ENCODE measurements at regions not wholly inside any gene's neighbourhood (a gene's known extent, or its start where the extent isn't known, plus 50 kb on each side); places are given as distances from the start of the nearest gene placed in this dataset.
"Not testable (repeated sequence)": the region's sequence is repeated elsewhere in the genome, so short reads cannot be mapped to it uniquely, and the experiment has no call there.

- DNase-seq (ENCODE audit: low read depth): no peak
These were observed 418.7 kb downstream of the KCNJ2 start for GRCh38 chr17:70588003-70588402.

GRCh38 chr17:70597774-70598173 is 428.4 kb downstream of the KCNJ2 start:
- no peak for DNase-seq (ENCODE audit: low read depth)

- DNase-seq (ENCODE audit: low read depth): no peak
These were observed 429.9 kb downstream of the KCNJ2 start for GRCh38 chr17:70599198-70599597.

GRCh38 chr17:70599945-70600344 is 430.6 kb downstream of the KCNJ2 start:
- DNase-seq (ENCODE audit: low read depth): not testable (repeated sequence)

- no peak for DNase-seq (ENCODE audit: low read depth)
These were observed 433.9 kb downstream of the KCNJ2 start for GRCh38 chr17:70603226-70603625.

GRCh38 chr17:70604854-70605253 is 435.5 kb downstream of the KCNJ2 start:
- no peak for DNase-seq (ENCODE audit: low read depth)

- DNase-seq (ENCODE audit: low read depth): no peak
These were observed 436.8 kb downstream of the KCNJ2 start for GRCh38 chr17:70606086-70606485.

- DNase-seq (ENCODE audit: low read depth): no peak
These were observed 438.9 kb downstream of the KCNJ2 start for GRCh38 chr17:70608193-70608592.

- DNase-seq (ENCODE audit: low read depth): no peak
These were observed 439.6 kb downstream of the KCNJ2 start for GRCh38 chr17:70608957-70609356.

- DNase-seq (ENCODE audit: low read depth): no peak
These were observed 440.2 kb downstream of the KCNJ2 start for GRCh38 chr17:70609566-70609965.

- no peak for DNase-seq (ENCODE audit: low read depth)
These were observed 440.8 kb downstream of the KCNJ2 start for GRCh38 chr17:70610161-70610560.

- no peak for DNase-seq (ENCODE audit: low read depth)
These were observed 444.3 kb downstream of the KCNJ2 start for GRCh38 chr17:70613681-70614080.

GRCh38 chr17:70615831-70616230 is 446.5 kb downstream of the KCNJ2 start:
- DNase-seq (ENCODE audit: low read depth): no peak

- DNase-seq (ENCODE audit: low read depth): no peak
These were observed 449.3 kb downstream of the KCNJ2 start for GRCh38 chr17:70618641-70619040.

GRCh38 chr17:70621566-70621965 is 452.2 kb downstream of the KCNJ2 start:
- DNase-seq (ENCODE audit: low read depth): no peak

GRCh38 chr17:70622368-70623260 is 453.3 kb downstream of the KCNJ2 start:
- no peak for DNase-seq (ENCODE audit: low read depth)

GRCh38 chr17:70624211-70624610 is 454.9 kb downstream of the KCNJ2 start:
- DNase-seq (ENCODE audit: low read depth): no peak

GRCh38 chr17:70629902-70630301 is 460.6 kb downstream of the KCNJ2 start:
- DNase-seq (ENCODE audit: low read depth): peak; percentile 1

- DNase-seq (ENCODE audit: low read depth): peak; percentile 41
These were observed 467.3 kb downstream of the KCNJ2 start for GRCh38 chr17:70636517-70637133.

- DNase-seq (ENCODE audit: low read depth): no peak
These were observed 472.7 kb downstream of the KCNJ2 start for GRCh38 chr17:70642059-70642458.

GRCh38 chr17:70644096-70644495 is 474.8 kb downstream of the KCNJ2 start:
- no peak for DNase-seq (ENCODE audit: low read depth)

GRCh38 chr17:70646673-70647072 is 477.3 kb downstream of the KCNJ2 start:
- DNase-seq (ENCODE audit: low read depth): no peak

GRCh38 chr17:70648166-70648565 is 478.8 kb downstream of the KCNJ2 start:
- no peak for DNase-seq (ENCODE audit: low read depth)

GRCh38 chr17:70653850-70654249 is 484.5 kb downstream of the KCNJ2 start:
- DNase-seq (ENCODE audit: low read depth): no peak

Data from EH (cell line).